B cell (primary cell): ENCODE measurements at regions not wholly inside any gene's neighbourhood (a gene's known extent, or its start where the extent isn't known, plus 50 kb on each side); places are given as distances from the start of the nearest gene placed in this dataset.

Source experiments
- ATAC-seq: fragments of 200-7000 bp; cut with Tn5 transposase; one replicate; pipeline ENCODE4 v1.10.0; 2021; ENCODE audit warnings: low read depth, mild to moderate bottlenecking, moderate number of reproducible peaks, moderate library complexity
- CTCF ChIA-PET: fragments of 350-600 bp; sonication (Branson Sonifier 250); formaldehyde crosslinking; loops from one replicate; lab custom pipeline; 2021; ENCODE audit warnings: antibody characterized with exemption, inconsistent platforms; lab: Charles Lee
- POLR2A ChIA-PET: fragments of 350-600 bp; sonication (Branson Sonifier 250); formaldehyde crosslinking; loops from one replicate; lab custom pipeline; 2021; ENCODE audit warnings: antibody characterized with exemption; lab: Charles Lee
- DNase-seq: peaks from one replicate; pipeline ENCODE4 v3.0.0; 2013
- H2AFZ ChIP-seq: 2 replicates; pipeline ENCODE4 v1.6.1; 2012; ENCODE audit warnings: mild to moderate bottlenecking, low read depth, low read length; ENCODE audit not compliant: insufficient read depth, poor library complexity, severe bottlenecking
- H3K27ac ChIP-seq, 2 donors: 1 replicate in 1 of 2; 2 replicates in 1 of 2; pipeline ENCODE4 v1.5.1; 2012 to 2013; ENCODE audit warnings: low read length in 2 of 2, mild to moderate bottlenecking in 2 of 2, moderate library complexity in 1 of 2
- H3K27me3 ChIP-seq, 4 experiments: fragments of 200-600 bp in 1 of 4; sonication (generic) in 1 of 4; replicated peaks in 1 of 4; 1 replicate in 2 of 4; 2 replicates in 2 of 4; pipeline versions ENCODE4 v1.6.1 to v1.7.0; 2013 to 2016; ENCODE audit warnings: low read length in 3 of 4, mild to moderate bottlenecking in 2 of 4, mixed read lengths in 1 of 4, moderate library complexity in 1 of 4; ENCODE audit not compliant: insufficient read depth in 4 of 4, control insufficient read depth in 3 of 4; ENCODE audit errors: control extremely low read depth in 1 of 4
- H3K36me3 ChIP-seq, 2 experiments: replicated peaks in 1 of 2; 1 replicate in 1 of 2; 2 replicates in 1 of 2; pipeline versions ENCODE4 v1.6.1 to v1.7.1; 2013; ENCODE audit warnings: low read length in 1 of 2; ENCODE audit not compliant: insufficient read depth in 2 of 2, control insufficient read depth in 1 of 2; ENCODE audit errors: control extremely low read depth in 1 of 2, extremely low read depth in 1 of 2
- H3K4me1 ChIP-seq, 2 donors: fragments of 200-600 bp in 1 of 2; sonication (generic) in 1 of 2; 1 replicate in 1 of 2; 2 replicates in 1 of 2; pipeline versions ENCODE4 v1.5.1 to v1.6.1; 2013 to 2017; ENCODE audit warnings: low read length in 2 of 2; ENCODE audit not compliant: control insufficient read depth in 2 of 2, insufficient read depth in 2 of 2
- H3K4me2 ChIP-seq: replicated peaks from 2 replicates; pipeline ENCODE3; 2012; ENCODE audit warnings: mild to moderate bottlenecking, low read depth, low read length; ENCODE audit not compliant: poor library complexity, severe bottlenecking
- H3K4me3 ChIP-seq, 5 experiments: fragments of 200-600 bp in 1 of 5; sonication (generic) in 1 of 5; 1 replicate in 3 of 5; 2 replicates in 2 of 5; pipeline versions ENCODE4 v1.5.1 to v1.7.0; 2011 to 2016; ENCODE audit warnings: low read length in 4 of 5, mild to moderate bottlenecking in 4 of 5, low read depth in 2 of 5, control low read depth in 1 of 5, moderate library complexity in 1 of 5; ENCODE audit not compliant: insufficient read depth in 1 of 5; ENCODE audit errors: control extremely low read depth in 1 of 5, extremely low read depth in 1 of 5
- H3K79me2 ChIP-seq: fragments of 200-600 bp; sonication (generic); one replicate; pipeline ENCODE4 v1.6.0; 2016; ENCODE audit warnings: low read length; ENCODE audit not compliant: control insufficient read depth, insufficient read depth
- H3K9ac ChIP-seq: fragments of 200-600 bp; sonication (generic); 2 replicates; pipeline ENCODE4 v1.6.1; 2017; ENCODE audit warnings: mild to moderate bottlenecking, low read length, moderate library complexity
- H3K9me3 ChIP-seq, 3 donors: one replicate each; pipeline versions ENCODE4 v1.6.1 to v1.7.1; 2013; ENCODE audit warnings: low read length in 2 of 3; ENCODE audit not compliant: control insufficient read depth in 2 of 3, insufficient read depth in 1 of 3; ENCODE audit errors: control extremely low read depth in 1 of 3
- H4K20me1 ChIP-seq: 2 replicates; pipeline ENCODE4 v1.6.0; 2012; ENCODE audit warnings: mild to moderate bottlenecking, low read length; ENCODE audit not compliant: insufficient read depth, control insufficient read depth, poor library complexity, severe bottlenecking
- H3K27ac Mint-ChIP-seq: one replicate; pipeline ENCODE4 v1.8.0; 2021; ENCODE audit warnings: mixed read lengths
- H3K27me3 Mint-ChIP-seq: one replicate; pipeline ENCODE4 v1.8.0; 2021; ENCODE audit warnings: mixed read lengths
- H3K4me1 Mint-ChIP-seq: one replicate; pipeline ENCODE4 v1.8.0; 2021; ENCODE audit warnings: mixed read lengths
- H3K4me3 Mint-ChIP-seq: one replicate; pipeline ENCODE4 v1.8.0; 2021; ENCODE audit warnings: mixed read lengths
- H3K9me3 Mint-ChIP-seq: one replicate; pipeline ENCODE4 v1.8.0; 2022; ENCODE audit warnings: mixed read lengths; ENCODE audit not compliant: insufficient read depth
- CTCF ChIP-seq: fragments of 200-600 bp; IDR thresholded peaks from one replicate; pipeline ENCODE4 v1.8.0; 2022; ENCODE audit warnings: antibody characterized with exemption, mild to moderate bottlenecking
- EZH2 ChIP-seq: IDR thresholded peaks from 2 replicates; pipeline ENCODE4 v1.6.1; 2012; ENCODE audit warnings: borderline replicate concordance, low read depth, mild to moderate bottlenecking, moderate library complexity, low read length; ENCODE audit not compliant: insufficient read depth, poor library complexity, severe bottlenecking
- WGBS: methylation state at CpG from one replicate; pipeline ENCODE4 v1.1.5; 2013; ENCODE audit warnings: missing lambda C conversion rate; ENCODE audit not compliant: insufficient coverage; 5-methylcytosine and 5-hydroxymethylcytosine counted together
- intact Hi-C: fragments of 100-400 bp; cut with micrococcal nuclease; formaldehyde crosslinking; loops from one replicate; pipeline ENCODE4 v1.10.0; 2022

- intact Hi-C loops, result no loop called here
- ChIA-PET CTCF (no interaction called here), POLR2A (no interaction called here)
- ATAC-seq (no peak), DNase-seq (no peak)
- Histone ChIP-seq H3K27ac (no peak overlapping the region), H3K4me2 (no peak overlapping the region), H3K9ac (no peak overlapping the region), H3K27me3 (no peaks in the 10 kb centered on the region), H4K20me1 (no peaks in the 10 kb centered on the region), H3K9me3 (no peaks in the 10 kb centered on the region), H3K4me3 (no peak overlapping the region), H3K4me1 (no peaks in the 10 kb centered on the region), H3K79me2 (no peaks in the 10 kb centered on the region), H2AFZ (no peak overlapping the region), H3K36me3 (no peaks in the 10 kb centered on the region)
- peaks cover 5% of the 10 kb centered on the region for H3K9me3 Mint-ChIP-seq
- H3K4me1 Mint-ChIP-seq, result no peaks in the 10 kb centered on the region
- TF ChIP-seq EZH2 (no peak), CTCF (no peak)
- no peak overlapping the region for H3K27ac Mint-ChIP-seq
- H3K4me3 Mint-ChIP-seq, result no peak overlapping the region
- WGBS, result no CpG with 5 or more reads among the region's 5 CpGs
- no peaks in the 10 kb centered on the region for H3K27me3 Mint-ChIP-seq
Observed at GRCh38 chr3:73768524-73769308, 144.0 kb upstream of the PDZRN3 start.

GRCh38 chr3:73766599-73767381 lies 142.0 kb upstream of the PDZRN3 start:
- Histone ChIP-seq H2AFZ (no peak overlapping the region), H4K20me1 (no peaks in the 10 kb centered on the region), H3K9me3 (no peaks in the 10 kb centered on the region), H3K4me3 (no peak overlapping the region), H3K4me1 (no peaks in the 10 kb centered on the region), H3K79me2 (no peaks in the 10 kb centered on the region), H3K27ac (no peak overlapping the region), H3K4me2 (no peak overlapping the region), H3K9ac (no peak overlapping the region), H3K36me3 (no peaks in the 10 kb centered on the region), H3K27me3 (no peaks in the 10 kb centered on the region)
- ChIA-PET POLR2A (no interaction called here), CTCF (interaction anchor here (0.7 kb wide), 1 partner anchor 503 kb away, joined by 4 read pairs; no protein-coding TSS in a partner anchor)
- no peaks in the 10 kb centered on the region for H3K27me3 Mint-ChIP-seq
- peaks cover 5% of the 10 kb centered on the region for H3K9me3 Mint-ChIP-seq
- no peak overlapping the region for H3K27ac Mint-ChIP-seq
- TF ChIP-seq CTCF, result no peak
- TF ChIP-seq EZH2, result no peak
- WGBS, result 0% methylated on average over 1 of the region's 7 CpGs
- H3K4me3 Mint-ChIP-seq, result no peak overlapping the region
- ATAC-seq (no peak), DNase-seq (no peak)
- intact Hi-C loops, result no loop called here
- H3K4me1 Mint-ChIP-seq, result no peaks in the 10 kb centered on the region
